ENCODE measurements at regions not wholly inside any gene's neighbourhood (a gene's known extent, or its start where the extent isn't known, plus 50 kb on each side); places are given as distances from the start of the nearest gene placed in this dataset.

- Histone ChIP-seq H3K4me3 (replicated peaks; ENCODE audit: insufficient read depth, low read length) (no peak overlapping the region), H3K27me3 (ENCODE audit: insufficient read depth, poor library complexity, severe bottlenecking) (no peaks in the 10 kb centered on the region), H3K27ac (replicated peaks) (no peak overlapping the region)
- TF ChIP-seq CTCF (IDR thresholded peaks at IDR 0.05; ENCODE audit: insufficient read depth, low read length) (no peak), SPI1 (IDR thresholded peaks at IDR 0.05; ENCODE audit: borderline replicate concordance, low read depth) (no peak), GABPA (IDR thresholded peaks at IDR 0.05; ENCODE audit: low read depth) (no peak), POLR2AphosphoS5 (IDR thresholded peaks at IDR 0.05; ENCODE audit: low read depth) (no peak), REST (IDR thresholded peaks at IDR 0.05; ENCODE audit: insufficient replicate concordance, low read depth) (no peak)
- no peak for DNase-seq (ENCODE audit: low read depth in 1 of 2, low spot score in 1 of 2)
These were observed 251.7 kb upstream of the ADGRL2 start for GRCh38 chr1:81548918-81549587.

- Histone ChIP-seq H3K27ac (replicated peaks) (no peak overlapping the region), H3K27me3 (ENCODE audit: insufficient read depth, poor library complexity, severe bottlenecking) (no peaks in the 10 kb centered on the region), H3K4me3 (replicated peaks; ENCODE audit: insufficient read depth, low read length) (no peak overlapping the region)
- no peak for DNase-seq (ENCODE audit: low read depth in 1 of 2, low spot score in 1 of 2)
- no peak for TF ChIP-seq REST (IDR thresholded peaks at IDR 0.05; ENCODE audit: insufficient replicate concordance, low read depth)
- no peak for TF ChIP-seq CTCF (IDR thresholded peaks at IDR 0.05; ENCODE audit: insufficient read depth, low read length)
- TF ChIP-seq GABPA (IDR thresholded peaks at IDR 0.05; ENCODE audit: low read depth), result no peak
- no peak for TF ChIP-seq SPI1 (IDR thresholded peaks at IDR 0.05; ENCODE audit: borderline replicate concordance, low read depth)
- no peak for TF ChIP-seq POLR2AphosphoS5 (IDR thresholded peaks at IDR 0.05; ENCODE audit: low read depth)
These were observed 252.8 kb upstream of the ADGRL2 start for GRCh38 chr1:81547912-81548303.

GRCh38 chr1:81547261-81547911 is 253.3 kb upstream of the ADGRL2 start:
- no peak overlapping the region for H3K27ac ChIP-seq (replicated peaks)
- no peak for DNase-seq (ENCODE audit: low read depth in 1 of 2, low spot score in 1 of 2)
- no peaks in the 10 kb centered on the region for H3K27me3 ChIP-seq (ENCODE audit: insufficient read depth, poor library complexity, severe bottlenecking)

More at GRCh38 chr1:81547261-81547911, 253.3 kb upstream of the ADGRL2 start:
- H3K4me3 ChIP-seq (replicated peaks; ENCODE audit: insufficient read depth, low read length), result no peak overlapping the region
- TF ChIP-seq REST (IDR thresholded peaks at IDR 0.05; ENCODE audit: insufficient replicate concordance, low read depth) (no peak), CTCF (IDR thresholded peaks at IDR 0.05; ENCODE audit: insufficient read depth, low read length) (no peak), GABPA (IDR thresholded peaks at IDR 0.05; ENCODE audit: low read depth) (no peak), POLR2AphosphoS5 (IDR thresholded peaks at IDR 0.05; ENCODE audit: low read depth) (no peak), SPI1 (IDR thresholded peaks at IDR 0.05; ENCODE audit: borderline replicate concordance, low read depth) (no peak)
